ENCODE measurements at regions not wholly inside any gene's neighbourhood (a gene's known extent, or its start where the extent isn't known, plus 50 kb on each side); places are given as distances from the start of the nearest gene placed in this dataset.
"Not testable (repeated sequence)": the region's sequence is repeated elsewhere in the genome, so short reads cannot be mapped to it uniquely, and the experiment has no call there.

DNA sequence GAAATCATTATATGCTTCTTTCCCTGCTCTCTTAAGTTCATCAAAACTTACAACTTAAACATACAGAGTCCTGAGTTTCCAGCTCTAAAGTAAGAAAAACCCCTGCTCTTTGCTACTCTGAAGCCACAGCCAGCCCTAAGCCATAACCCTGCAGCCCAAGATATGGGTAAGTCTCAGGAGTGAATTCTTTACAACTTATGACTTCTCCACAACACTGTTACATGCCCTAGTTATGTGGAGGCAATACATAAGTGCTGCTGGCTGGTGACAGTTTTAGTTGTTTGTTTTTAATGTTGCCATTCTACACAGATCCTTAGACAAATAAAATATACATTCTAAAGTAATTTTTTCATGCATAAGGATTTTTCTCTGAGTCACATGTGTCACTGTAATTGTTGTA, 100.2 kb downstream of the FBXO8 start:
- no peak for DNase-seq

GRCh38 chr4:174181827-174182226, 101.6 kb downstream of the FBXO8 start:
- DNase-seq = no peak

- DNase-seq = no peak
Measured at GRCh38 chr4:174177536-174177935, 105.9 kb downstream of the FBXO8 start.

GRCh38 chr4:174175836-174176235, 107.6 kb downstream of the FBXO8 start:
- not testable (repeated sequence) for DNase-seq

GRCh38 chr4:174173360-174173759, 110.1 kb downstream of the FBXO8 start:
- DNase-seq = no peak

DNA sequence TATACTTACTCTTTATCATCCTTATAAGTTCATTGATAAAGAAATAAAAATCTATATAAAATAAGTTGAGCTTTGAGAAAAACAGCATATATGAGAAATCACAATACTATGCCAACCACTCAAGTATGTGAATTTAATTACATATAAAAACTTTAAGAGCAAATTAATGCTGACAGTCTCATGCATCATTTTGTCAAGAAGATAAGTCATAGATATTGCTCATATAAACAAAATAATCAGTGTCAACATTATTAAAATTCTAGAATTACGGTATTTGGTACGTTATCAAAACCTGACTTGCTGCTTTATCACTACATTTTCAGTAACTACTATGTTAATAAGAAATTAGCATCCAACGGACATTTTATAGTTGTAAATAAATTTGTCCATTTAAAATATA, 111.2 kb downstream of the FBXO8 start:
- DNase-seq = no peak

DNA sequence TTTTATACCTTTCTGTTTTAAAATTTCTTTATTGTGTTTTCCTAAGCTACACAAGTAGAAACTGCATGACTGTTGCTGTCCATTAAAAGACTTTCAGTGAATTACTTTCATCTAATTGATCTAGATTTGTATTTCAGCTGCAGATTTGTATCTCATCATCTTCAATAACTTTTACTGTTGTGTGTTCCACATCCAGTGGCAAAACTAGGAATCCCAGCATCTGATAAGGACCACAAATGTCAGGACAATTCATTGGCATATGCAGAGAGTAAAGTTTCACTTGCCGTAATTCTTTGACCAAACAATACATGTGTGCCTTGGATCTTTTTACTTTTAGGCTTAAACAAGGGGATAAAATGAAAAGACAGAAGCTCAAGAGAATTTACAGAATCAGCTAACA, 112.6 kb downstream of the FBXO8 start:
- DNase-seq = no peak

DNA sequence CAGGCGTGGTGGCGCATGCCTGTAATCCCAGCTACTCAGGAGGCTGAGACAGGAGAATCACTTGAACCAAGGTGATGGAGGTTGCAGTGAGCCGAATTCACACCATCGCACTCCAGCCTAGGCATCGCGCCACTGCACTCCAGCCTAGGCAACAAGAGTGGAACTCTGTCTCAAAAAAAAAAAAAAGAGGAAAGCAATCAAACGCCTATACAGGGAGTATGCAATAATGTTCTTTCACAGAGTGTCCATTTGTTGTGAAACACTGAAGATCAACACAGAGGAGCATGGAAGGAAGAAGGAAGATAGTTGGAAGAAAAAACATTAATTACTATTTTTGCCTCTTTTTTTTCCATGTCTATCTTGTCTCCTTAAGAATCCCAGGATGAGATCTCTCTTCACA, 113.4 kb downstream of the FBXO8 start:
- DNase-seq = no peak

- no peak for DNase-seq
Measured at GRCh38 chr4:174157106-174157607, 126.3 kb downstream of the FBXO8 start.

DNA sequence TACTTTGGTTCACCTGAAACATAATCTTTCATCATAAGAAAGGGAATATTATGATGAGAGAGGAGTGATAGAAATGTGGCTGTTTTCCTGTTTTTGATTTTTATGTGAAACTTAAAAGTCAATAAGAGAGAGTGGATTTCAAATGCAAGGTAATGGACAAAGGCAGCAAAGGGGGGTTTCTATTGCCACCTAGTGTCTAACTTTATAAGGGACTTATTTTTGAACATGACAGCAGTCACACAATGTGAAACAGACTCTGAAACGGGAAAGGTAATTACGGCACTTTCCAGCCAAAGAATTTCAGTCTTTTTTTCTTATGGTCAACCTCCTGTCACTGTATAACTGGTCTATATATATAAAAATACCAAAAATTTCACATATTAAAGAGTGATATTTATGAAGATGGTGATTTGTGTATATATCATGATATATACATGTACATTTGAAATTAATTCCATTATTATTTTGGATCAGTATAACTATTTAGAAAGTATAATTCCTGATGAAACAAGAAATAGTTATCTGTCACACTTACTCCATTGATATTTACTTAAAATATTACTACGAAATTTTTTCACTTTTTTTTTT, 127.1 kb downstream of the FBXO8 start:
- DNase-seq = peak; percentile 55

DNA sequence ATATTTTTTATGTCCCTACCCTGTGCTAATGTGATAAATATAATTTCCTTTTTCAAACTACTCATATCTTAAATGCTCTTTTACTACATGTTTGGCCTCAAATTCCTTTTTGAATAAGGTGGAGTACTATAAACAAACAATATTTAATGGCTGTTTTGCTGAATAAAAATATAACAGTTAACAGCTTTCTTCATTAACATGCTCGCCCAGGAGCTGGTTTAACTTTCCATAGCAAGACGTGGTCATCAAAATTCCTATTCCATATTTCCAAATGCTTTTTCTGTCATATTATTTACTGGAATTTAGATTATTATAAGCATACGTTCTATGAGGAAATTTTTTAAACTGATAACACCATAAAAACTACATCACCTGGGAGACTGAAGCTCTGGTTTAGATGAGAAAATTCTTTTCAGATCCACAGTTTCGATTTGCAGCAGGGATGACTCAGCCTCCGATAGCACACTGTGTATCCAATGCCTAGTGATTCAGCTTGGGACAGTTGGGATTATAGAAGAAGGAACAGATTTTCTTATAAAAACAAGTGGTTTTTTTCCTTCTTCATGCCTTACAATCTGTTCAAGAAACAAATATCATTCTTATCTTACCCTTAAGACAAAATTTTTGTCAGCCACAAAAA, 129.1 kb downstream of the FBXO8 start:
- no peak for DNase-seq

- DNase-seq = no peak
Measured at GRCh38 chr4:174152717-174153466, 130.6 kb downstream of the FBXO8 start.

DNA sequence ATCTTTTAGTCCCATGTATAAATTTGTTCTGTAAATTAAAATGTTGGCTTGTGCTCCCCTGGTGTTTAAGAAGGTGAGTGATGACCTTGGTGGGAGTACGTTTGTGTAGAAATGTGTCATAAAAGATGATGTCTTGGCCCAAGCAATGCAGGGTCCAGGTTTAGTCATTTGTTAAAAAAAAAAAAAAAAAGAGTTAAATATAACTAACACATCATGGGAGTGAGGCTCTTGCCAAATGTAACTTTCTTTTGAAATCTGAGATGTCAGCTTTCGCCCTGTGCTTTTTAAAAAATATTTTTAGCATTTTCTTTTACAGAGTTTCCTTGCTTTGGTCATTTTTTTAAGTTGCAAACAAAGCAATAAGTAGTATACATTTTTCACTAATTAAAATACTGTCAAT, 135.6 kb downstream of the FBXO8 start:
- DNase-seq = no peak

GRCh38 chr4:174144106-174144505, 139.4 kb downstream of the FBXO8 start:
- DNase-seq = no peak

DNA sequence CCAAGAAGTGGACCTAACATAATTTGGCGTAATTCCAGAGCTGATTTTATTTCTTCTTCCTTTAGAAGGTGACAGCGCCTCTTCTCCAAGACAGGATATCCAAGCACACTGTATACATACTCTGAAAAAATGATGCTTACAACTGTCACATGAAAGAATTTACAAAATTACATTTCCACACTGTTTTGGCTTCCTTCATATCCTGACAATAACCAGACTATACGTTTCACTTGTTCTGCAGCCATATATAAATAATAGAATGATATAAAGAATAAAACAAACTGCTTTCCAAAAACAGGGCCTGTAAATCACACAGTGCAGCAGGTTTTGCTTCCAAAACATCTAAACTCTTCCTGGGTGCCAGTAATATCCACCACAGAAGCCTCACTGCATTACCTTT, 141.6 kb downstream of the FBXO8 start:
- DNase-seq = no peak

DNA sequence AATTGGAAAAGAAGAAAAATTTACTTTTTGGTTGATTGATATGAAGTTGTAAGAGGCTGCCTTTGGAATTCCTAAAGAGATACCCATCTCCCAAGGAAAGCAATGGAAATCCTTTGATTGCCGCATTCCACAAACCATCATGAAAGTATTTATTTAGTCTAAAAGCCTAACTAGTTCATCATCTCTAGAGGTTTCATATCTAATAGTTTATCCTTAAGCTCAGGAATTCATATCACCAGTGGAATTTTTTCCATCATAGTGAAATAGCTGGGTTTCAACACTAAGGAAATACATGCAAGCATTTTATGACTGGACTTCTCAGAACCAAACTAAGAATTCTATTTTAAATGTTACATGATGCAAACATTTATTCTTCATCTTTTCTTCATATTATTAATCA, 144.9 kb downstream of the FBXO8 start:
- DNase-seq = no peak

DNA sequence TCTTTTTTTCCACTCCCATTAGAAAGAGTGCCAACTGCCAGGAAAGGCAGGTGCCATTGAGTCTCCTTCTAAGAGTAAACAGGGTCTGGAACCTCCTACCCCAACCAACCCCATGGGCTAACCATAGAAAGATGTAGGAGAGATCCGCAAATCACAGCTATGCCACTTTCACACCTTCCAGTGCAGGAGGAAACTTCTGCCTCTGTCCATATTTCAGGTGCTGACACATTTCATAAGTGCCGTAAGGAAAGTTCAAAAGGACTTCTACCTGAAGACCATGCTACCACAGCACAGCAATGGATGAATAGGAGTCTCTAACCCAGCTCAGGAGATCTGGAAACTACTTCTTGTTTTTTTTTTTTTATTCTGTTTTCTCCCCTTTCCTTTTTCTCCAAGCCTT, 145.8 kb downstream of the FBXO8 start:
- no peak for DNase-seq

GRCh38 chr4:174135936-174136406, 147.5 kb downstream of the FBXO8 start:
- peak; percentile 74 for DNase-seq

DNA sequence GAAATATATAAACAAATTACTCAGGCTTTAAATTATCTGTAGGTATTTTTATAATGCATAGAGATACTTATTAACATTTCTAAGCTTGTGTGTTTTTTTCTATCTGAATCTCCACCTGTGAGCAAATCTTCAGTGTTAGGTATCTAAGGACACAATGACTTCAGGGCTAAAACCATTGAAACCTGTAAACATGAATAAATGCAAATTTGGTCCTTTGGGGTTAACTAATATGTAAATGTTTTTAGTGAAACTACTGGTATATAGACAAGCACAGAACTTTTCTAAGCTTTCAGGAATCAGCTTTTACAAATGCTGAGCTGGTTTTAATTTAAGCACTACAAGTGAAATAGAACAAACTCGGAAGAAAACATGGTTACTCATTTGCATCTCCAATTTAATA, 147.9 kb downstream of the FBXO8 start:
- no peak for DNase-seq

GRCh38 chr4:174134361-174134760, 149.1 kb downstream of the FBXO8 start:
- DNase-seq = no peak

DNA sequence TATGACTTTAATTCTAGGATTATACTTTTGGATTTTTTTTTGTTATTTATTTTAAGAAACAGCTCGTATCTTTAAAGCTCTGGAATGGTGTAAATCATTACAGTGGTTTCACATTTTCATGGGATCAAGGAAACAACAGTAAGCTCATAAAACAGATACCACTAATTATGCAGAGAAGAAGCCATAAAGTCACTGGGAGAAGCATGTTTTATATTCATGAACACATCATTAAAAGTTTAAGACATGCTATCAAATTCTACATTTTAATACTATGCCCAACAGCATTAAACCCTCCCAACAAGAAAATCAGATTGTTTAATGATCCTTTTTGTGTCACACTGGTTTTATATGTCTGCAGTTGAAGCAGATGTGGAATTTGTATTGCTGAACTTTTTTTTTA, 149.9 kb downstream of the FBXO8 start:
- no peak for DNase-seq

GRCh38 chr4:174131901-174132300, 151.6 kb downstream of the FBXO8 start:
- DNase-seq = no peak

- DNase-seq = no peak
Measured at GRCh38 chr4:174122705-174123104, 160.8 kb downstream of the FBXO8 start.
